ENCODE measurements at regions not wholly inside any gene's neighbourhood (a gene's known extent, or its start where the extent isn't known, plus 50 kb on each side); places are given as distances from the start of the nearest gene placed in this dataset.

DNA sequence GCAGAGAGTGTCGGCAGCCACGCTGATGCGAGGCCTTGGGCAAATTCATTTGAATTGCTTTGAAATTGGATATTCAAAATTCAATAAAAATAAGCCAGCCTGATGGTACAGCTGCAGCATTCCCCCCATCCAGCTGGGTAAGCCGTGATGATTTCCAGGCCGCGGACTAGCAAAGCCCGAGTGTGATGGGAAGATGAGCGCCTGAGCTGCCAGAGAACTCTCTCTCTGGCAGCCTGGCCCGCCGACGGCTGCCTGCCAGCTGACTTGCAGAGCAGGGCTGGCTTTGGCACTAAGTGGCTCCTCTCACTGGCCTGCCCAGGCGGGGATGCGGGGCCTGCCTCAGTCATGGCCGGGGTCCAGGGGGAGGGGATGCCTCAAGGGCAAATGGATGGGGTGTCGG is 268.3 kb upstream of the WWC1 start:
- ChIA-PET POLR2A (no interaction called here), CTCF (interaction anchor here (1.5 kb wide), 1 partner anchor 24 kb away, joined by 7 read pairs; no protein-coding TSS in a partner anchor)
- TF ChIP-seq NFATC4 (CRISPR knock-in tag; IDR thresholded peaks at IDR 0.05), result no peak
- no peak for TF ChIP-seq RELA (CRISPR knock-in tag; IDR thresholded peaks at IDR 0.05; ENCODE audit: borderline replicate concordance)
- TF ChIP-seq, protein P1, sequence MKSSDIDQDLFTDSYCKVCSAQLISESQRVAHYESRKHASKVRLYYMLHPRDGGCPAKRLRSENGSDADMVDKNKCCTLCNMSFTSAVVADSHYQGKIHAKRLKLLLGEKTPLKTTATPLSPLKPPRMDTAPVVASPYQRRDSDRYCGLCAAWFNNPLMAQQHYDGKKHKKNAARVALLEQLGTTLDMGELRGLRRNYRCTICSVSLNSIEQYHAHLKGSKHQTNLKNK (CRISPR knock-in tag; IDR thresholded peaks at IDR 0.05), result no peak
- TF ChIP-seq CREM (CRISPR knock-in tag; IDR thresholded peaks at IDR 0.05), result no peak
- TF ChIP-seq, protein P2, sequence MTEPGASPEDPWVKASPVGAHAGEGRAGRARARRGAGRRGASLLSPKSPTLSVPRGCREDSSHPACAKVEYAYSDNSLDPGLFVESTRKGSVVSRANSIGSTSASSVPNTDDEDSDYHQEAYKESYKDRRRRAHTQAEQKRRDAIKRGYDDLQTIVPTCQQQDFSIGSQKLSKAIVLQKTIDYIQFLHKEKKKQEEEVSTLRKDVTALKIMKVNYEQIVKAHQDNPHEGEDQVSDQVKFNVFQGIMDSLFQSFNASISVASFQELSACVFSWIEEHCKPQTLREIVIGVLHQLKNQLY (CRISPR knock-in tag; IDR thresholded peaks at IDR 0.05), result no peak
- TF ChIP-seq, protein P3, sequence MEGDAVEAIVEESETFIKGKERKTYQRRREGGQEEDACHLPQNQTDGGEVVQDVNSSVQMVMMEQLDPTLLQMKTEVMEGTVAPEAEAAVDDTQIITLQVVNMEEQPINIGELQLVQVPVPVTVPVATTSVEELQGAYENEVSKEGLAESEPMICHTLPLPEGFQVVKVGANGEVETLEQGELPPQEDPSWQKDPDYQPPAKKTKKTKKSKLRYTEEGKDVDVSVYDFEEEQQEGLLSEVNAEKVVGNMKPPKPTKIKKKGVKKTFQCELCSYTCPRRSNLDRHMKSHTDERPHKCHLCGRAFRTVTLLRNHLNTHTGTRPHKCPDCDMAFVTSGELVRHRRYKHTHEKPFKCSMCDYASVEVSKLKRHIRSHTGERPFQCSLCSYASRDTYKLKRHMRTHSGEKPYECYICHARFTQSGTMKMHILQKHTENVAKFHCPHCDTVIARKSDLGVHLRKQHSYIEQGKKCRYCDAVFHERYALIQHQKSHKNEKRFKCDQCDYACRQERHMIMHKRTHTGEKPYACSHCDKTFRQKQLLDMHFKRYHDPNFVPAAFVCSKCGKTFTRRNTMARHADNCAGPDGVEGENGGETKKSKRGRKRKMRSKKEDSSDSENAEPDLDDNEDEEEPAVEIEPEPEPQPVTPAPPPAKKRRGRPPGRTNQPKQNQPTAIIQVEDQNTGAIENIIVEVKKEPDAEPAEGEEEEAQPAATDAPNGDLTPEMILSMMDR (IDR thresholded peaks at IDR 0.05), result no peak
- no peak for TF ChIP-seq FOXJ3 (CRISPR knock-in tag; IDR thresholded peaks at IDR 0.05; ENCODE audit: borderline replicate concordance)
- TF ChIP-seq, protein P4, sequence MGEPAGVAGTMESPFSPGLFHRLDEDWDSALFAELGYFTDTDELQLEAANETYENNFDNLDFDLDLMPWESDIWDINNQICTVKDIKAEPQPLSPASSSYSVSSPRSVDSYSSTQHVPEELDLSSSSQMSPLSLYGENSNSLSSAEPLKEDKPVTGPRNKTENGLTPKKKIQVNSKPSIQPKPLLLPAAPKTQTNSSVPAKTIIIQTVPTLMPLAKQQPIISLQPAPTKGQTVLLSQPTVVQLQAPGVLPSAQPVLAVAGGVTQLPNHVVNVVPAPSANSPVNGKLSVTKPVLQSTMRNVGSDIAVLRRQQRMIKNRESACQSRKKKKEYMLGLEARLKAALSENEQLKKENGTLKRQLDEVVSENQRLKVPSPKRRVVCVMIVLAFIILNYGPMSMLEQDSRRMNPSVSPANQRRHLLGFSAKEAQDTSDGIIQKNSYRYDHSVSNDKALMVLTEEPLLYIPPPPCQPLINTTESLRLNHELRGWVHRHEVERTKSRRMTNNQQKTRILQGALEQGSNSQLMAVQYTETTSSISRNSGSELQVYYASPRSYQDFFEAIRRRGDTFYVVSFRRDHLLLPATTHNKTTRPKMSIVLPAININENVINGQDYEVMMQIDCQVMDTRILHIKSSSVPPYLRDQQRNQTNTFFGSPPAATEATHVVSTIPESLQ (CRISPR knock-in tag; IDR thresholded peaks at IDR 0.05), result no peak
- TF ChIP-seq, protein P5, sequence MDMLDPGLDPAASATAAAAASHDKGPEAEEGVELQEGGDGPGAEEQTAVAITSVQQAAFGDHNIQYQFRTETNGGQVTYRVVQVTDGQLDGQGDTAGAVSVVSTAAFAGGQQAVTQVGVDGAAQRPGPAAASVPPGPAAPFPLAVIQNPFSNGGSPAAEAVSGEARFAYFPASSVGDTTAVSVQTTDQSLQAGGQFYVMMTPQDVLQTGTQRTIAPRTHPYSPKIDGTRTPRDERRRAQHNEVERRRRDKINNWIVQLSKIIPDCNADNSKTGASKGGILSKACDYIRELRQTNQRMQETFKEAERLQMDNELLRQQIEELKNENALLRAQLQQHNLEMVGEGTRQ (CRISPR knock-in tag; IDR thresholded peaks at IDR 0.05), result no peak
- TF ChIP-seq, protein P6, sequence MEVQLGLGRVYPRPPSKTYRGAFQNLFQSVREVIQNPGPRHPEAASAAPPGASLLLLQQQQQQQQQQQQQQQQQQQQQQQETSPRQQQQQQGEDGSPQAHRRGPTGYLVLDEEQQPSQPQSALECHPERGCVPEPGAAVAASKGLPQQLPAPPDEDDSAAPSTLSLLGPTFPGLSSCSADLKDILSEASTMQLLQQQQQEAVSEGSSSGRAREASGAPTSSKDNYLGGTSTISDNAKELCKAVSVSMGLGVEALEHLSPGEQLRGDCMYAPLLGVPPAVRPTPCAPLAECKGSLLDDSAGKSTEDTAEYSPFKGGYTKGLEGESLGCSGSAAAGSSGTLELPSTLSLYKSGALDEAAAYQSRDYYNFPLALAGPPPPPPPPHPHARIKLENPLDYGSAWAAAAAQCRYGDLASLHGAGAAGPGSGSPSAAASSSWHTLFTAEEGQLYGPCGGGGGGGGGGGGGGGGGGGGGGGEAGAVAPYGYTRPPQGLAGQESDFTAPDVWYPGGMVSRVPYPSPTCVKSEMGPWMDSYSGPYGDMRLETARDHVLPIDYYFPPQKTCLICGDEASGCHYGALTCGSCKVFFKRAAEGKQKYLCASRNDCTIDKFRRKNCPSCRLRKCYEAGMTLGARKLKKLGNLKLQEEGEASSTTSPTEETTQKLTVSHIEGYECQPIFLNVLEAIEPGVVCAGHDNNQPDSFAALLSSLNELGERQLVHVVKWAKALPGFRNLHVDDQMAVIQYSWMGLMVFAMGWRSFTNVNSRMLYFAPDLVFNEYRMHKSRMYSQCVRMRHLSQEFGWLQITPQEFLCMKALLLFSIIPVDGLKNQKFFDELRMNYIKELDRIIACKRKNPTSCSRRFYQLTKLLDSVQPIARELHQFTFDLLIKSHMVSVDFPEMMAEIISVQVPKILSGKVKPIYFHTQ (CRISPR knock-in tag; IDR thresholded peaks at IDR 0.05), result no peak
- TF ChIP-seq OVOL2 (CRISPR knock-in tag; IDR thresholded peaks at IDR 0.05; ENCODE audit: borderline replicate concordance), result no peak
- TF ChIP-seq, protein P7, sequence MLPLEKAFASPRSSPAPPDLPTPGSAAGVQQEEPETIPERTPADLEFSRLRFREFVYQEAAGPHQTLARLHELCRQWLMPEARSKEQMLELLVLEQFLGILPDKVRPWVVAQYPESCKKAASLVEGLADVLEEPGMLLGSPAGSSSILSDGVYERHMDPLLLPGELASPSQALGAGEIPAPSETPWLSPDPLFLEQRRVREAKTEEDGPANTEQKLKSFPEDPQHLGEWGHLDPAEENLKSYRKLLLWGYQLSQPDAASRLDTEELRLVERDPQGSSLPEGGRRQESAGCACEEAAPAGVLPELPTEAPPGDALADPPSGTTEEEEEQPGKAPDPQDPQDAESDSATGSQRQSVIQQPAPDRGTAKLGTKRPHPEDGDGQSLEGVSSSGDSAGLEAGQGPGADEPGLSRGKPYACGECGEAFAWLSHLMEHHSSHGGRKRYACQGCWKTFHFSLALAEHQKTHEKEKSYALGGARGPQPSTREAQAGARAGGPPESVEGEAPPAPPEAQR (CRISPR knock-in tag; IDR thresholded peaks at IDR 0.05), result no peak
- no peak for TF ChIP-seq SMAD4 (CRISPR knock-in tag; IDR thresholded peaks at IDR 0.05)
- no peak for TF ChIP-seq ATF1 (CRISPR knock-in tag; IDR thresholded peaks at IDR 0.05)
- no peak for TF ChIP-seq JAZF1 (CRISPR knock-in tag; IDR thresholded peaks at IDR 0.05)
- TF ChIP-seq, protein P8, sequence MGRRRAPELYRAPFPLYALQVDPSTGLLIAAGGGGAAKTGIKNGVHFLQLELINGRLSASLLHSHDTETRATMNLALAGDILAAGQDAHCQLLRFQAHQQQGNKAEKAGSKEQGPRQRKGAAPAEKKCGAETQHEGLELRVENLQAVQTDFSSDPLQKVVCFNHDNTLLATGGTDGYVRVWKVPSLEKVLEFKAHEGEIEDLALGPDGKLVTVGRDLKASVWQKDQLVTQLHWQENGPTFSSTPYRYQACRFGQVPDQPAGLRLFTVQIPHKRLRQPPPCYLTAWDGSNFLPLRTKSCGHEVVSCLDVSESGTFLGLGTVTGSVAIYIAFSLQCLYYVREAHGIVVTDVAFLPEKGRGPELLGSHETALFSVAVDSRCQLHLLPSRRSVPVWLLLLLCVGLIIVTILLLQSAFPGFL (CRISPR knock-in tag; IDR thresholded peaks at IDR 0.05; ENCODE audit: borderline replicate concordance), result no peak
- TF ChIP-seq ZNF138 (CRISPR knock-in tag; conservative IDR thresholded peaks at IDR 0.05), result no peak
- no peak for TF ChIP-seq ZNF396 (CRISPR knock-in tag; IDR thresholded peaks at IDR 0.05; ENCODE audit: borderline replicate concordance)
- TF ChIP-seq ESRRA (CRISPR knock-in tag; IDR thresholded peaks at IDR 0.05; ENCODE audit: borderline replicate concordance), result no peak
- Mint-ChIP-seq H3K4me1 (peaks cover 16% of the 10 kb centered on the region), H3K27me3 (ENCODE audit: low read depth) (no peaks in the 10 kb centered on the region), H3K36me3 (no peaks in the 10 kb centered on the region), H3K4me3 (no peak overlapping the region), H3K27ac (no peak overlapping the region), H3K9me3 (no peaks in the 10 kb centered on the region)
- ATAC-seq, result peak; percentile 69
- DNase-seq (ENCODE audit: low spot score), result no peak
